HepG2 (cell line): ENCODE measurements at regions not wholly inside any gene's neighbourhood (a gene's known extent, or its start where the extent isn't known, plus 50 kb on each side); places are given as distances from the start of the nearest gene placed in this dataset.

Source experiments
- ATAC-seq: fragments of 200-7000 bp; cut with Tn5 transposase; 3 replicates; pipeline ENCODE4 v1.9.1; 2020; ENCODE audit warnings: mild to moderate bottlenecking, moderate library complexity
- BruUV-seq: library from RNA; stranded (reverse); fragments of 400-500 nt; replicated peaks from 2 replicates; lab custom pipeline; 2021; lab: Mats Ljungman, UMichigan
- CTCF ChIA-PET: fragments of 300-600 bp; formaldehyde crosslinking; extraction: SDS; loops from one replicate; lab custom pipeline; 2021; ENCODE audit warnings: low total read pairs, inconsistent platforms, low intra/inter-chr PET ratio; lab: Yijun Ruan, JAX
- POLR2A ChIA-PET: fragments of 350-600 bp; sonication (Branson Sonifier 250); formaldehyde crosslinking; loops from one replicate; lab custom pipeline; 2020; ENCODE audit warnings: antibody characterized with exemption, inconsistent platforms; lab: Yijun Ruan, JAX
- DNase-seq: peaks from one replicate; pipeline ENCODE4 v3.0.0-alpha.2; 2015; ENCODE audit warnings: low spot score
- FAIRE-seq: peaks from 3 replicates; lab custom pipeline; 2011; peaks lifted over from hg19 to GRCh38; lab: Jason Lieb, UNC
- H2AFZ ChIP-seq: one replicate; pipeline ENCODE4 v1.6.1; 2011; ENCODE audit warnings: low read length, inconsistent platforms
- H3K27ac ChIP-seq: fragments of 300-600 bp; 3 replicates; pipeline ENCODE4 v1.8.0; 2011; ENCODE audit warnings: mixed run types, mild to moderate bottlenecking, mixed read lengths, low read length, inconsistent platforms; ENCODE audit not compliant: insufficient read depth; ENCODE audit errors: extremely low read length
- H3K27me3 ChIP-seq, 2 experiments: fragments of 200-600 bp in 1 of 2; 2 replicates in 1 of 2; 3 replicates in 1 of 2; pipeline versions ENCODE4 v1.6.0 to v1.8.0; 2011; ENCODE audit warnings: low read length in 2 of 2, mild to moderate bottlenecking in 2 of 2, moderate library complexity in 2 of 2, inconsistent platforms in 1 of 2; ENCODE audit not compliant: insufficient read depth in 2 of 2, control insufficient read depth in 1 of 2
- H3K36me3 ChIP-seq, 2 experiments: fragments of 200-600 bp in 1 of 2; replicated peaks in 1 of 2; 2 replicates in 1 of 2; 3 replicates in 1 of 2; pipeline versions ENCODE4 v1.5.1 to v1.8.0; 2011; ENCODE audit warnings: low read length in 2 of 2, inconsistent platforms in 1 of 2; ENCODE audit not compliant: insufficient read depth in 2 of 2, control insufficient read depth in 1 of 2
- H3K4me1 ChIP-seq: 2 replicates; pipeline ENCODE4 v1.5.1; 2012; ENCODE audit warnings: low read length, inconsistent platforms; ENCODE audit not compliant: insufficient read depth
- H3K4me2 ChIP-seq: 2 replicates; pipeline ENCODE4 v1.6.0; 2011; ENCODE audit warnings: low read depth, low read length, inconsistent platforms
- H3K4me3 ChIP-seq, 3 experiments: fragments of 200-600 bp in 1 of 3; sonication (generic), shearing (Covaris generic) in 1 of 3; replicated peaks in 1 of 3; 2 replicates each; pipeline ENCODE4 v1.5.1; 2011 to 2016; ENCODE audit warnings: low read length in 3 of 3, inconsistent platforms in 2 of 3, low read depth in 2 of 3, mild to moderate bottlenecking in 2 of 3, control low read depth in 1 of 3, mixed read lengths in 1 of 3; ENCODE audit not compliant: insufficient read depth in 1 of 3
- H3K79me2 ChIP-seq: one replicate; pipeline ENCODE4 v1.6.1; 2011; ENCODE audit warnings: low read length, inconsistent platforms; ENCODE audit not compliant: insufficient read depth
- H3K9ac ChIP-seq: 2 replicates; pipeline ENCODE4 v1.6.0; 2011; ENCODE audit warnings: mild to moderate bottlenecking, low read depth, low read length, inconsistent platforms; ENCODE audit not compliant: insufficient read depth
- H3K9me3 ChIP-seq: 2 replicates; pipeline ENCODE4 v1.5.1; 2012; ENCODE audit warnings: mild to moderate bottlenecking, low read length
- H4K20me1 ChIP-seq: 2 replicates; pipeline ENCODE4 v1.6.0; 2011; ENCODE audit warnings: inconsistent platforms, mild to moderate bottlenecking, low read length, moderate library complexity; ENCODE audit not compliant: insufficient read depth
- CAMTA2 ChIP-seq: sonication (generic); formaldehyde crosslinking; IDR thresholded peaks from 2 replicates; pipeline ENCODE4 v1.4.0; 2020; ENCODE audit warnings: mild to moderate bottlenecking, missing genetic modification reagents, borderline replicate concordance
- CREB1 ChIP-seq, 2 experiments: fragments of 450-650 bp in 1 of 2; IDR thresholded peaks; 2 replicates each; pipeline ENCODE4 v1.6.1; 2016 to 2017; ENCODE audit warnings: control low read depth in 1 of 2, mild to moderate bottlenecking in 1 of 2, missing compliant biosample characterization in 1 of 2, missing genetic modification characterization in 1 of 2
- JUNB ChIP-seq: sonication (generic); formaldehyde crosslinking; IDR thresholded peaks from 2 replicates; pipeline ENCODE4 v1.8.0; 2022; ENCODE audit warnings: missing genetic modification reagents, mild to moderate bottlenecking, borderline replicate concordance
- MYNN ChIP-seq: sonication (generic); formaldehyde crosslinking; IDR thresholded peaks from 2 replicates; pipeline ENCODE4 v1.4.0; 2020; ENCODE audit warnings: mild to moderate bottlenecking, low read depth, missing genetic modification reagents
- NCOA5 ChIP-seq: sonication (generic); formaldehyde crosslinking; IDR thresholded peaks from 2 replicates; pipeline ENCODE4 v1.4.0; 2020; ENCODE audit warnings: missing genetic modification reagents
- SOX5 ChIP-seq: IDR thresholded peaks from 2 replicates; pipeline ENCODE4 v1.6.1; 2016; ENCODE audit warnings: borderline replicate concordance
- SRY ChIP-seq: sonication (generic); formaldehyde crosslinking; IDR thresholded peaks from 2 replicates; pipeline ENCODE4 v1.8.0; 2022; ENCODE audit warnings: mild to moderate bottlenecking, missing genetic modification reagents
- SUZ12 ChIP-seq: fragments of 150-350 bp; IDR thresholded peaks from 2 replicates; pipeline ENCODE4 v1.6.1; 2014; ENCODE audit warnings: low read depth, low read length
- THAP9 ChIP-seq: sonication (generic); formaldehyde crosslinking; IDR thresholded peaks from 2 replicates; pipeline ENCODE4; 2020; ENCODE audit warnings: missing genetic modification reagents, mild to moderate bottlenecking, borderline replicate concordance
- ZBTB3 ChIP-seq: sonication (generic); formaldehyde crosslinking; IDR thresholded peaks from 2 replicates; pipeline ENCODE4 v1.4.0; 2020; ENCODE audit warnings: low read depth, mild to moderate bottlenecking, moderate library complexity, missing genetic modification reagents, borderline replicate concordance
- ZNF12 ChIP-seq: sonication (generic); formaldehyde crosslinking; IDR thresholded peaks from 2 replicates; pipeline ENCODE4 v1.5.0; 2020; ENCODE audit warnings: missing genetic modification reagents
- ZNF121 ChIP-seq: sonication (generic); formaldehyde crosslinking; IDR thresholded peaks from 2 replicates; pipeline ENCODE4 v1.5.0; 2020; ENCODE audit warnings: mild to moderate bottlenecking, missing genetic modification reagents
- ZNF549 ChIP-seq: sonication (generic); formaldehyde crosslinking; IDR thresholded peaks from 2 replicates; pipeline ENCODE4 v1.5.0; 2020; ENCODE audit warnings: missing genetic modification reagents
- WGBS: methylation state at CpG from one replicate; pipeline ENCODE4 v1.1.6; 2017; ENCODE audit warnings: low lambda C conversion rate; 5-methylcytosine and 5-hydroxymethylcytosine counted together
- in situ Hi-C: cut with HindIII; loops from 2 replicates; pipeline ENCODE4 v1.10.0; 2017; ENCODE audit warnings: low pct_unique_long_range_greater_than_20kb; ENCODE audit not compliant: extremely low pct_ligation_motif_present
- intact Hi-C: fragments of 100-400 bp; cut with micrococcal nuclease; formaldehyde crosslinking; loops from one replicate; pipeline ENCODE4 v1.10.0; 2022; ENCODE audit not compliant: unreplicated experiment

- intact Hi-C loops = no loop called here
- 6% methylated on average over 7 of the region's 14 CpGs for WGBS
- Histone ChIP-seq H3K79me2 (no peaks in the 10 kb centered on the region), H3K9me3 (no peaks in the 10 kb centered on the region), H3K36me3 (no peaks in the 10 kb centered on the region), H2AFZ (no peak overlapping the region), H3K27me3 (peaks cover 10 to 47% of the 10 kb centered on the region in 2 experiments; a peak in 4 of 5 replicates), H3K9ac (no peak overlapping the region), H3K4me3 (no peak overlapping the region), H4K20me1 (no peaks in the 10 kb centered on the region), H3K27ac (no peak overlapping the region), H3K4me2 (no peak overlapping the region), H3K4me1 (no peaks in the 10 kb centered on the region)
- FAIRE-seq (no peak), DNase-seq (no peak), ATAC-seq (no peak)
- no peak for TF ChIP-seq CREB1 (IDR thresholded peaks at IDR 0.05)
- no peak for TF ChIP-seq CREB1 (CRISPR knock-in tag; IDR thresholded peaks at IDR 0.05)
- TF ChIP-seq SOX5 = no peak
- in situ Hi-C loops = no loop called here
- POLR2A ChIA-PET = no interaction called here
- no TSS peak for BruUV-seq
- CTCF ChIA-PET = no interaction called here
Observed at GRCh38 chr1:2890221-2890850, 88.8 kb upstream of the TTC34 start.

- POLR2A ChIA-PET = no interaction called here
- in situ Hi-C loops = no loop called here
- H3K9me3 ChIP-seq = peaks cover 6% of the 10 kb centered on the region; the same call in 1 of the 2 replicates
- ATAC-seq = no peak
- H3K27me3 ChIP-seq = peaks cover 10 to 36% of the 10 kb centered on the region in 2 experiments; a peak in 4 of 5 replicates
- no peak overlapping the region for H3K27ac ChIP-seq
- no peak overlapping the region for H3K4me2 ChIP-seq
- no peak for FAIRE-seq
- no peaks in the 10 kb centered on the region for H3K79me2 ChIP-seq
- no peaks in the 10 kb centered on the region for H4K20me1 ChIP-seq
- H3K4me1 ChIP-seq = no peaks in the 10 kb centered on the region
- no peak overlapping the region for H3K4me3 ChIP-seq
- H3K36me3 ChIP-seq = no peaks in the 10 kb centered on the region
- BruUV-seq = no TSS peak
- H3K9ac ChIP-seq = no peak overlapping the region
- no peak for DNase-seq
- no peak overlapping the region for H2AFZ ChIP-seq
- CTCF ChIA-PET = no interaction called here
- WGBS = 43% methylated on average over 16 of the region's 22 CpGs
- intact Hi-C loops = no loop called here
- TF ChIP-seq ZBTB3 (CRISPR knock-in tag) (no peak), MYNN (CRISPR knock-in tag) (no peak), ZNF12 (no peak), NCOA5 (CRISPR knock-in tag) (no peak), SUZ12 (no peak), CAMTA2 (no peak), JUNB (no peak), ZNF549 (CRISPR knock-in tag) (no peak), THAP9 (no peak), SRY (CRISPR knock-in tag) (no peak), ZNF121 (CRISPR knock-in tag) (no peak)
Observed at GRCh38 chr1:2891923-2892448, 90.5 kb upstream of the TTC34 start.
